Activated CD4-positive, CD25-positive, alpha-beta regulatory T cell treated with anti-CD3 and anti-CD28 coated beads, Interleukin-2, amount 50 U/mL, for 72 hours (primary cell): ENCODE measurements at regions not wholly inside any gene's neighbourhood (a gene's known extent, or its start where the extent isn't known, plus 50 kb on each side); places are given as distances from the start of the nearest gene placed in this dataset.

Experiments
- DNase-seq: peaks from one replicate; pipeline ENCODE4 v3.0.0; 2021

DNA sequence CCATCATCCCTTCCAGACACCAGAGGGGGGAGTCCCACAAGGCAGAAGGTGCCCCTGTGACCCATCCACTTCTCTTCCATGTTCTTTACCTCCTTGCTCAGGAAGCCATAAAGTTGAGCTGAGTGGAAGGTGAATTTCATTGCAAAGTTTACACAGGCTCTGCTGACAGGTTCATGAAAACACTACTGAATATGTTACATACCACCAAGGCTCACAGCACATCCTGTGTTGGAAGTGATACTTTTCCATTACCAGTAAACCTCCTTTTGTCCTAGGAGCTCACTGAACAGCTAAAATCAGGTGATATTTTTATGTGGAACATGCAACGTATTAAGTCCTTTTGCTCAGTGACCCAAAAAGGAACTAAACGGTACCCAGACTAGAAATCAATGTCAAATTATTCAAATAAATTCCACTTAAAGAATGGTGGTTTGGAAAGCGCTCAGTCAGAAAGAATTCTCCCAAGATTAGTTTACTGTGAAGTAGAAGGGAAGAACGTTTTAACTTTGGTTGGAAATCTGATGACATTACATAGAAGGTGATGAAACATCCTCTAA, 196.2 kb upstream of the NUDT4 start:
- no peak for DNase-seq

- DNase-seq: no peak
Observed at GRCh38 chr12:93183940-93184671, 193.6 kb upstream of the NUDT4 start.

DNA sequence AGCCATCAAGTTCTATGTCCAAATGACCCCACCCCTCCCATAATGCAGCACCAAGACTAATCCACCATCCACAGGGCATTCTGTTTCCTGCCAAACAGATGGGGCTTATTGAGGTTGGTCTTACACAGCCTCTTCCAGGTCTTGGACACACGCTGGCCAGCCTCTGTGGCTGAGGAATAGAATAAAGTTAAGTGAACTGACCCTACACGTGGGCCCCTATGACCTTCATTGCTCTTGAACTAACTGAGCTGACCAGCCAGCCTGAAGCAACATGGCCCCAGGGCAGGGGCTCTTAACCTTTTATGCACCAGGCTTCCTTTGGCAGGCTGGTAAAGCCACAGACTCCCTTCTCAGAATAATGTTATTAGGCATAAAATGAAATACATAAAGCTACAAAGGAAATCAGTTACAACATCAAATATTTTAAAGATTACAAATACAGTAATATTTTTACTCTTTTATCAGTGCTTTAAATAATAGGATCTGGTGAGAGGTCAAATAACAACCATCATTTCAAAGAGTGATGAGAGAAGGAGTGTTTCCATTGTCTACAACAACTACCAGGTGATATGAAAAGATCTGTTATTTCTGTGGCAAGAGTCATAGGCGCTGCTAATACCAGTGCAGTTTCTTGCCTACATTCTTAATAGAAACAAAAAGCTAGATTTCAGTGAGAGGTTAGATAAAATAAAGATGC, 192.9 kb upstream of the NUDT4 start:
- no peak for DNase-seq

- DNase-seq: no peak
Observed at GRCh38 chr12:93185369-93185741, 192.4 kb upstream of the NUDT4 start.

- DNase-seq: no peak
Observed at GRCh38 chr12:93186131-93186530, 191.6 kb upstream of the NUDT4 start.

DNA sequence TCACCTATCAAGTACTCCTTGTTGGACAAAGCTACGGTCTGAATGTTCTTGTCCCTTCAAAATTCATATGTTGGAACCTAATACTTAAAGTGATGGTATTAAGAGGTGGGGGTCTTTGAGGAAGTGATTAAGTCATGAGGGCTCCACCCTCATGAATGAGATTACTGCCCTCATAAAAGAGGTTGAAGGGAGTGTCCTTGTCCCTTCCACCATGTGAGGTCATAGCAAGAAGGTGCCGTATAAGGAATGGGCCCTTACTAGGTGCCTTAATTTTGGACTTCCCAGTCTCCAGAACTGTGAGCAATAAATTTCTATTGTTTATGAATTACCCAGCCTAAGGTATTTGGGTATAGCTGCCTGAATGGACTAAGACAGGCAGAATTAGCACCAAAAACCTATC, 191.1 kb upstream of the NUDT4 start:
- DNase-seq: no peak

GRCh38 chr12:93191423-93191822, 186.3 kb upstream of the NUDT4 start:
- DNase-seq: no peak

DNA sequence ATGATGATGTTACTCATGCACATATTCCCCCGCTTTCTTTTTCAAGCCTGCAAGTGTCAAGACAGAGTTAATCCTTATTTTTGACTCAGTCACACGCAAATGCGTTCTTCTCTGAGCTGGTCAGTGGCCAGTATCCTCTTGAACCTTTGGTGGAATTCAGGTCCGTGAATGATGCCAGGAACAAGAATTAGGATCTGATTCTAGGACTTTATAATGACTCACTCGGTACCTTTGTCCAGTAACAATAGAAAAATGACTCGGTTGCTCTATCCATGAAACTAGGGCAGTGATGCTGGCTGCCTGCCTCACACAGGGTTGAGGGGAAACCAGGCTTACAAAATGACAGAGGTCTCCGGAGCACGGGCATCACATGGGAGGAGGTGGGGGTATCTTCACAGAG, 185.8 kb upstream of the NUDT4 start:
- DNase-seq: no peak

DNA sequence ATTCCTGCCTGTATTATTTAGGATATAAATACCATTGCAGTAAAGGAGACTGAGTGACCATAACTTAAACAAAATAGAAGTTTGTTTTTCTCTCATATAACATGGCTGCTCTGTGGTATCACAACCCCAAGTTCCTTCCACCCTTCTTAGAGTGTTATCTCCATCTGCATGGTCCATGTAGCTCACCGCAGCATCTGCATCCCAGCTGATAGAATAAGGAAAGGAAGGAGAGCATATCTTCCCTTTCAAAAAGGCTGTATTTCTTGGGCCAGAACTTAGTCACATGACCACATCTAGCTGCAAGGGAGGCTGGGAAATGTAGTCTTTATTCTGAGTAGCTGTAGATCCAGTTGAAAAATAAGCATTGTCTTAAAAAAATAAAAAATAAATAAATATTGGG, 184.8 kb upstream of the NUDT4 start:
- DNase-seq: no peak

- no peak for DNase-seq
Observed at GRCh38 chr12:93195511-93195910, 182.2 kb upstream of the NUDT4 start.

- no peak for DNase-seq
Observed at GRCh38 chr12:93197067-93197593, 180.6 kb upstream of the NUDT4 start.

- no peak for DNase-seq
Observed at GRCh38 chr12:93198086-93198485, 179.6 kb upstream of the NUDT4 start.

GRCh38 chr12:93199831-93200236, 177.9 kb upstream of the NUDT4 start:
- no peak for DNase-seq

DNA sequence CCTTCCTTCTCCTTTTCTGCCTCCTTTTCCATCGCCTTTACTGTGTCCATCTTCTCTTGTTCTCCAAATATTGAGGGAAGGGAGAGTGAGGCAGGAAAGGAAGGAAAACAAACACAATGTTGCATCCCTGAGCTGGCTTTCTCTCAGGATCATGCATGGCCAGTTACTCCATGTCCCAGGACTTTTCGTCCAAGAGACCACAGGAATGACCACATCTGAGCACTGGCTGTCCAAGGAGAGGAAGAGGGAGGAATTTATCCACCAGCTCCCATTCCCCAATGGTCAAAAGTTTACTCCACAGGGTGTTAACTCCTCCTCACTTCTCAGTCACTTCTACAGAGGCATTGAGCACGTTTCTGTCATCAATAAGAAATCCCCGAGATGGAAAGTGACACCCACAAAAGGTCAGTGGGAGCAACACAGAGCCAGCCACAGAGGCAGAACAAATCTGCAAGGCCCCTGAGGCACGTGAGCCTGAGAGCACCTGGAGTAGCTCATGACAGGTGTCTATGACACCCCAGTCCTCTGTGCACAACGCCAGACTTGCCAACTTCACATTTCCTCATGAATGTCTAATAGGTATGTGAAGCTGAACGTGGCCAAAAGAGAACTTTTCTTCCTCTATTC, 177.3 kb upstream of the NUDT4 start:
- no peak for DNase-seq

DNA sequence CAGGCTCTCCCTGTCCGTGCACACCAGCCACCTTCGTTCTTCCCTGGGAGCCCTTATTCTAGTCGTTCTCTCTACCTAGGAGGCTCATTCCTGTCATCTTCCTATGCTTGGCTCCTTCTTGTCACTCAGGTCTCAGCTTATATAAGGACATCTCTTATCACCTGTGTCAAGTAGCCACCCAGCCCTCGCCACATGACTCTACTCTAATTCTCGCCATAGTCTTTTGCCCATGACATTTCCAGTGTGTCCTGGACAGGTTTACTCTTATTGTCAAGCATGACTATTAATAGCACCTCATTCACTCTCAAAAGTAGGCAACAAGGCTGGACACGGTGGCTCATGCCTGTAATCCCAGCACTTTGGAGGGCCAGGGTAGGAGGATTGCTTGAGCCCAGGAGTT, 175.7 kb upstream of the NUDT4 start:
- DNase-seq: no peak

GRCh38 chr12:93202688-93203087, 175.0 kb upstream of the NUDT4 start:
- DNase-seq: no peak

DNA sequence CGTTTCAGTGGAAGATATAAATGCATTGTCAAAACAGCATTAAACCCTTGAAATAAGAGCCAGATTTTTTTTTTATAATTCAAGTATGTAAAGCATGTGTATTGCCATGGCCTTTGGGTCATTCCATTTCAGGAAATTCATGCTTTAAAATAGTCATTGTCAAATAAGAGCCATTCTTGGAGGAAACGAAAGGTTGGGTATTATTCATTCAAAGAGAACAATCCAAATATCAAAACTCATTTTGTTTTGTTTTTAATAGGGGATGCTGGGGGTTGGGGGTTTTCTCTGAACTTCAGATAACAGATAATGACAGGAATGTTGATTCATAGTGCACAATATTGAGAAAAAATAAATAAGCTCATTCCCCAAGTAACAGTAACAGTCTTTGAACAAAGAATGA, 174.4 kb upstream of the NUDT4 start:
- DNase-seq: no peak

- DNase-seq: no peak
Observed at GRCh38 chr12:93204896-93205295, 172.8 kb upstream of the NUDT4 start.

- DNase-seq: no peak
Observed at GRCh38 chr12:93205361-93205760, 172.4 kb upstream of the NUDT4 start.

DNA sequence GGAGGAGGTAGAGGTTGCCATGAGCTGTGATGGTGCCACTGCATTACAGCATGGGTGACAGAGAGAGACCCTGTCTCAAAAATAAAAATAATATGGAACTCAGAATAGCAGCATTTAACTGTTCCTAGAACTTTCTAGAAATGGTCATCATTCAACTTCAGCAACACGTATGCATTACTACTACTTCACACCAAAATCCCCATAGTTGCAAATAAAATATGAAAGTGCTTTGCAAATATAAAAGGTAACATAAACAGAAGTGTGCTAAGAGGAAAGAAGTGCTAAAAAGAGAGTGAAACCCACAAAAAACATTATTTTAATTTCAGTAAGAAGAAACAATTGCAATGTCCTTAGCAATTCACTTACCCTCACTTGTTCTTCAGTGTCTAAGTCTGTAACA, 169.7 kb upstream of the NUDT4 start:
- DNase-seq: no peak

GRCh38 chr12:93214523-93215289, 163.0 kb upstream of the NUDT4 start:
- DNase-seq: no peak

GRCh38 chr12:93215290-93215678, 162.4 kb upstream of the NUDT4 start:
- no peak for DNase-seq

DNA sequence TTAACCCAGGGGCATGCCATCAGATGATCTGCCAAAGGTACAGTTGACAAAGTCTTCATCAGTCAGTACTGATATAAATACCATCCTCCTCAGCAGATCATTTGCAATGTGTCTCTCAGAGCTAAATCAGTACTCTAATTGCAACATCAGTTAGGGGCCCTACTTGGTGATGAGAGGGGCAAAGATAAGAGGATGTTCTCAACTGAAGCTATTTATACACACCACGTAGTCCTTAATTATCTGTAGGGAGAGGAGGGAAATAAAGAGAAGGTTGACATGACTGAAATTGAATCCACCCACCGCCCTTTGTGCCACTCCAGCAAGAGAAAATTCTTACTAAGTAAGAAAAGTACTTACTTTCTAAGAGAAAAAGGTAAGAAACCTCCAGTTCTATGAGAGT, 157.8 kb upstream of the NUDT4 start:
- no peak for DNase-seq
